Dendritic cell treated with granulocyte-macrophage colony-stimulating factor and Interleukin-4, amounts not matched to agents 40 ng/mL and 50 ng/mL, for 4 days (primary cell): ENCODE measurements at regions not wholly inside any gene's neighbourhood (a gene's known extent, or its start where the extent isn't known, plus 50 kb on each side); places are given as distances from the start of the nearest gene placed in this dataset.

ENCODE experiments used
- H3K27ac Mint-ChIP-seq: one replicate; pipeline ENCODE4 v1.8.0; 2022; ENCODE audit warnings: mild to moderate bottlenecking, mixed read lengths
- H3K27me3 Mint-ChIP-seq: one replicate; pipeline ENCODE4 v1.8.0; 2022; ENCODE audit warnings: mild to moderate bottlenecking, mixed read lengths
- H3K36me3 Mint-ChIP-seq: one replicate; pipeline ENCODE4 v1.8.0; 2022; ENCODE audit warnings: low read depth, mixed read lengths
- H3K4me1 Mint-ChIP-seq: one replicate; pipeline ENCODE4 v1.8.0; 2022; ENCODE audit warnings: low read depth, mixed read lengths
- H3K4me3 Mint-ChIP-seq: one replicate; pipeline ENCODE4 v1.8.0; 2022; ENCODE audit warnings: mild to moderate bottlenecking, moderate library complexity, mixed read lengths
- H3K9me3 Mint-ChIP-seq: one replicate; pipeline ENCODE4 v1.8.0; 2022; ENCODE audit warnings: mixed read lengths
- intact Hi-C: fragments of 100-400 bp; cut with micrococcal nuclease; formaldehyde crosslinking; loops from one replicate; pipeline ENCODE4 v1.15.0; 2022

GRCh38 chr14:61616524-61617185, 78.7 kb upstream of the HIF1A start:
- Mint-ChIP-seq H3K4me1 (peaks cover 34% of the 10 kb centered on the region), H3K27me3 (no peaks in the 10 kb centered on the region), H3K27ac (no peak overlapping the region), H3K4me3 (no peak overlapping the region), H3K9me3 (no peaks in the 10 kb centered on the region), H3K36me3 (no peaks in the 10 kb centered on the region)
- intact Hi-C loops: no loop called here

DNA sequence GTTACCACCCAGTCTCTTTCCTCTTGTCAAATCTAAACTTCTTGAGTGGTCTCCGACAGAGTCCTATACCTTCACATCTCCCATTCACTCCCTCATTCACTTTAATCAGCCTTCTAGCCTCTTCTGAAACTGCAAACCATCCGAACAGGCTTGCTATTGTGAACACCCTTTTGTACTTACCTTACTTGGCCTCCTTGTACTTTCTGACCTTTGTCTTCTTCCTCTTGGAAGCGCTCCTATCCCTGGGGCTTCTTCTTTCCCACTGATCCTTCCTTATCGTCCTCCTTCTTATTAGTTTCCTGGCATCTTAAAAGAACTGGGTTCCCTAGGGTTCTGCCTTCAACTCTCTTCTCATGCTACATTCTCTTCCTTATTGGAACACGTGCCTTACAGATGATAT, 76.9 kb upstream of the HIF1A start:
- Mint-ChIP-seq H3K27me3 (no peaks in the 10 kb centered on the region), H3K4me1 (peaks cover 34% of the 10 kb centered on the region)
- intact Hi-C loops: no loop called here

GRCh38 chr14:61619494-61619893, 75.8 kb upstream of the HIF1A start:
- intact Hi-C loops: no loop called here
- Mint-ChIP-seq H3K27ac (no peak overlapping the region), H3K4me1 (peaks cover 31% of the 10 kb centered on the region), H3K9me3 (no peaks in the 10 kb centered on the region), H3K27me3 (no peaks in the 10 kb centered on the region), H3K4me3 (no peak overlapping the region), H3K36me3 (no peaks in the 10 kb centered on the region)

More for the DNA sequence above, 76.9 kb upstream of the HIF1A start:
- H3K4me3 Mint-ChIP-seq: no peak overlapping the region
- no peaks in the 10 kb centered on the region for H3K36me3 Mint-ChIP-seq
- H3K9me3 Mint-ChIP-seq: no peaks in the 10 kb centered on the region
- no peak overlapping the region for H3K27ac Mint-ChIP-seq

GRCh38 chr14:61620130-61620946, 75.0 kb upstream of the HIF1A start:
- intact Hi-C loops: no loop called here
- peaks cover 33% of the 10 kb centered on the region for H3K4me1 Mint-ChIP-seq
- H3K4me3 Mint-ChIP-seq: no peak overlapping the region
- no peaks in the 10 kb centered on the region for H3K9me3 Mint-ChIP-seq
- no peak overlapping the region for H3K27ac Mint-ChIP-seq
- no peaks in the 10 kb centered on the region for H3K36me3 Mint-ChIP-seq
- H3K27me3 Mint-ChIP-seq: no peaks in the 10 kb centered on the region

GRCh38 chr14:61621444-61621843, 73.9 kb upstream of the HIF1A start:
- H3K27ac Mint-ChIP-seq: no peak overlapping the region
- H3K9me3 Mint-ChIP-seq: no peaks in the 10 kb centered on the region
- no peak overlapping the region for H3K4me3 Mint-ChIP-seq

GRCh38 chr14:61622051-61622450, 73.3 kb upstream of the HIF1A start:
- Mint-ChIP-seq H3K4me3 (no peak overlapping the region), H3K36me3 (no peaks in the 10 kb centered on the region), H3K4me1 (peaks cover 33% of the 10 kb centered on the region), H3K27me3 (no peaks in the 10 kb centered on the region), H3K27ac (no peak overlapping the region), H3K9me3 (no peaks in the 10 kb centered on the region)
- intact Hi-C loops: no loop called here

More at GRCh38 chr14:61621444-61621843, 73.9 kb upstream of the HIF1A start:
- Mint-ChIP-seq H3K4me1 (peaks cover 33% of the 10 kb centered on the region), H3K27me3 (no peaks in the 10 kb centered on the region), H3K36me3 (no peaks in the 10 kb centered on the region)
- intact Hi-C loops: no loop called here

GRCh38 chr14:61623927-61624326, 71.4 kb upstream of the HIF1A start:
- no peak overlapping the region for H3K4me3 Mint-ChIP-seq
- no peaks in the 10 kb centered on the region for H3K36me3 Mint-ChIP-seq
- H3K9me3 Mint-ChIP-seq: no peaks in the 10 kb centered on the region
- intact Hi-C loops: no loop called here
- H3K4me1 Mint-ChIP-seq: peaks cover 36% of the 10 kb centered on the region
- H3K27me3 Mint-ChIP-seq: no peaks in the 10 kb centered on the region
- no peak overlapping the region for H3K27ac Mint-ChIP-seq

DNA sequence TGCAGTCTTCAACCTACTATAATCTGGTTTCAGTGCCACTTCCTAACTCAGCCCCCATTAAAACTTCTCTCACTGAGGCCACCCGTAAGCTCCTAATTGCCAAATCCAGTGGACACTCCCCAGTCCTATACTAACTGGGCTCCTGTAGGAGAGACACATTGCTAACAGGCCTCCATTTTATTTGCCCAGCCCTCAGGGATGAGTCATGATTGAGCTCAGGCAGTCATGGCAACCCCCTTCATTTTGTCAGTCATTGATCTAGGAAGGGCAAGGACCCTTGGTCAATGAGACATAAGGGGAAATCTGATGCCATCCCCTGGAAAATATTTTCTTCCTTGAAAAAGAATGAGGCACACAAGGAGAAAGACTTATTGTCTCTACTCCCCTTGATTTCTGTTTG, 70.1 kb upstream of the HIF1A start:
- no peaks in the 10 kb centered on the region for H3K27me3 Mint-ChIP-seq
- no peaks in the 10 kb centered on the region for H3K36me3 Mint-ChIP-seq
- H3K27ac Mint-ChIP-seq: no peak overlapping the region
- no peaks in the 10 kb centered on the region for H3K9me3 Mint-ChIP-seq
- H3K4me1 Mint-ChIP-seq: peaks cover 31% of the 10 kb centered on the region
- intact Hi-C loops: no loop called here
- H3K4me3 Mint-ChIP-seq: no peak overlapping the region

- Mint-ChIP-seq H3K9me3 (no peaks in the 10 kb centered on the region), H3K27ac (no peak overlapping the region), H3K27me3 (no peaks in the 10 kb centered on the region), H3K4me3 (no peak overlapping the region), H3K4me1 (peaks cover 16% of the 10 kb centered on the region), H3K36me3 (no peaks in the 10 kb centered on the region)
- intact Hi-C loops: no loop called here
Observed at GRCh38 chr14:61627612-61628011, 67.7 kb upstream of the HIF1A start.

DNA sequence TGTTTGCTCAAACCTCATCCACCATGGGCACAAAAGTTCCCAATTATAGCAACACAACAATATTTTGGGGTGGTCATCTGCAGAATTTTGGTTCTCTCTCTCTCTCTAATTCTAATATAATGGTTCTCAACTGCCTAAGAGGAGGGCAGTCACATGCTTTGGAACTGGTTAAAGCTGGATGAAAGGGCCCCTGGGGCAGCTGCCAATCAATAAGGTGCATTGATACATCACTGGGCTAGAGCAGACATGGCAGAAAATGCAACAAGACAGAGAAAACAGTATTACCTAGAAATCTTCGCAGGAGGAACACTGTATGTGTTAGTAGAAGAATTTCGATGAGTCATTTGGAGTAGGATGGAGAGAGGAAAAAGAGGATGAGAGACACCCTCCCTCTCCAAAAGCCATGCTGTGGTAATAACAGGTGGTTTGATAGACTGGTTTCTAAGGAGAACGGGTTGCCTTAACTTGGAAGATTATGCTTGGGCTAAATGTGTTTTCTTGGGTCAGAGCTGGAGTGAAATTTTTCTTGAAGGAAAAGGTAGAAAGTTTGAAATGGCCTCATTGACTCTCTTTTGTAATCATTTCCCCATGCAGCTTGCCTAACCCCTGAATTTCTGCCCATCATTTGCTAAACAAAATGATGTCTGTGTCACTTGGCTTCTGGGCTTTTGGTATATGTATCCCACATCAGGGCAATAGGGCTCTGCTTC, 67.1 kb upstream of the HIF1A start:
- intact Hi-C loops: no loop called here
- no peaks in the 10 kb centered on the region for H3K9me3 Mint-ChIP-seq
- H3K4me3 Mint-ChIP-seq: no peak overlapping the region
- no peaks in the 10 kb centered on the region for H3K36me3 Mint-ChIP-seq
- peaks cover 16% of the 10 kb centered on the region for H3K4me1 Mint-ChIP-seq
- no peaks in the 10 kb centered on the region for H3K27me3 Mint-ChIP-seq
- no peak overlapping the region for H3K27ac Mint-ChIP-seq

DNA sequence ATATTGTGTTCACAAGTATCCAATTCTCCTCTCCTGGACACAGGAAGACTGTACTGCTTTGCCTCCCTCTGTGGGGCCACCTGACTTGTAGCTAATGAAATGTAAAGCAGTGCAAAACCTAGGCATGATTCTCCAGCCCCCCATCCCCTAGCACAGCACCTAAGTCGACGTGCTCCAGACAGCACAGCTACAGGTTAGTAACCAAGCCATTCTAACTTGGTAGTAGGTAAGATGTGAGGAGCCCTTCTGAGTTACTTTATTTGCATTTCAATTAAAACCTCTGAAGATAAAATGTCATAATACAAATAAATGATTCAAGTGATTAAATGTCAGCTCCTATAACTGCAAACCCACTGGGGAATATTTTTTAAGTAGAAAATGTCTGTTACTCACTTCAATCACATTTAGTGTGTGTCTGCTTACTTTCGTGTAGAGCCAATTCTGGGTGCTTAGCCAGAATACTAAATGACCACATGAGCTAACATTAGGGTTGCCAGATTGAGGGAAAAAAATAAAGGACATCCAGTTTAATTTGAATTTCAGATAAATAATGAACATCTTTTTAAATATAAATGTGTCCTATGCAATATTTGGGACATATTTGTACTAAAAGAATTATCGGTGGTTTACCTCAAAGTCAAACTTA, 64.8 kb upstream of the HIF1A start:
- no peaks in the 10 kb centered on the region for H3K9me3 Mint-ChIP-seq
- no peak overlapping the region for H3K27ac Mint-ChIP-seq
- no peaks in the 10 kb centered on the region for H3K36me3 Mint-ChIP-seq
- H3K4me1 Mint-ChIP-seq: peaks cover 15% of the 10 kb centered on the region
- intact Hi-C loops: no loop called here
- H3K4me3 Mint-ChIP-seq: no peak overlapping the region
- no peaks in the 10 kb centered on the region for H3K27me3 Mint-ChIP-seq

DNA sequence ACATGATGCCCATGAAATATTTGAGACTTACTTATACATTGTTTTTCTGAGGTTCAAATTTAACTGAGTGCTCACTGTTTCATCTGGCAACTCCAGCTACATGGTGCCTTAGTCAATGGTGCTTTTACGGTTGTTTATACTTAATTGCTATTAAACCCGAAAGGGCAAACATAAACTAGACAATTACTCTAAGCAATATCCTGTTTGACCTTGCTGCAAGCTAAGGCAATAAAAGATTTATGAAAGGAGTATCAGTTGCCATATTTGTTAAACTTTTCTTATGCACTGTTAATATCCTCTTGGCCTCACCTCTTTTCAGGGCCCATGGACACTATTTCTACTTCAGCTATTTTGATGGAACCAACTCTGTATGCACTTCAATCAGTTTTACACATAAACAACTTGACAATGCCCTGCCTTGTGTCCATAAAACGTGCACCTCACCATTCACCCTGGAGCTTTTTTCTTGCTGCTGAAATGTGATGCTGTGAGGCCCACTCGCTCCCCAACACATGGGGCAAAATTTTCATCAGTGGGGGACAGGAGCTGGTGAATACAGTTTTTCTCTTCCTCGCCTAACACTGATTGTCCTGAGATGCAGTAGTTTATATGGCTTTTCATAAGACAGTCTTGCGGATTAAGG, 64.1 kb upstream of the HIF1A start:
- Mint-ChIP-seq H3K4me3 (no peak overlapping the region), H3K4me1 (peaks cover 21% of the 10 kb centered on the region), H3K36me3 (no peaks in the 10 kb centered on the region), H3K27ac (no peak overlapping the region), H3K27me3 (no peaks in the 10 kb centered on the region), H3K9me3 (no peaks in the 10 kb centered on the region)
- intact Hi-C loops: no loop called here

DNA sequence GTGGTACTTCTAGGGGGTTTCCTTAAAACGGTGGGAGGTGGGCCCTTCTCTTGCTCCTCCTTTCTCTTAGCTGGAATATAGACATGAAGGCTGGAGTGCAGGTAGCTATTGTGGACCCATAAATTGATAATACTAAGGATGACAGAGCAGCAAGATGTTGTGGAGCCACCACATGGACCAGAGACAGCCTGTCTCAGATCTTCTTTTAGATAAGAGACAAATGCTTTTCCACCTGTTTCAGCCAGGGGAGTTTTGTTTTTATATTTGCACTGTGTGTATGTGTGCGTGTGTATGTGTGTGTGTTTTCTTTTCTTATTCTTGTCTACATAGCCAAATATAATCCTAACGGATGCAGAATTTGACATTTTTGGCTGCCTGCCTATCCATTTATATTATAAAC, 62.9 kb upstream of the HIF1A start:
- intact Hi-C loops: no loop called here
- Mint-ChIP-seq H3K4me3 (no peak overlapping the region), H3K9me3 (no peaks in the 10 kb centered on the region), H3K27me3 (no peaks in the 10 kb centered on the region), H3K36me3 (no peaks in the 10 kb centered on the region), H3K4me1 (peaks cover 31% of the 10 kb centered on the region), H3K27ac (no peak overlapping the region)
